ENCODE measurements at regions not wholly inside any gene's neighbourhood (a gene's known extent, or its start where the extent isn't known, plus 50 kb on each side); places are given as distances from the start of the nearest gene placed in this dataset.

DNA sequence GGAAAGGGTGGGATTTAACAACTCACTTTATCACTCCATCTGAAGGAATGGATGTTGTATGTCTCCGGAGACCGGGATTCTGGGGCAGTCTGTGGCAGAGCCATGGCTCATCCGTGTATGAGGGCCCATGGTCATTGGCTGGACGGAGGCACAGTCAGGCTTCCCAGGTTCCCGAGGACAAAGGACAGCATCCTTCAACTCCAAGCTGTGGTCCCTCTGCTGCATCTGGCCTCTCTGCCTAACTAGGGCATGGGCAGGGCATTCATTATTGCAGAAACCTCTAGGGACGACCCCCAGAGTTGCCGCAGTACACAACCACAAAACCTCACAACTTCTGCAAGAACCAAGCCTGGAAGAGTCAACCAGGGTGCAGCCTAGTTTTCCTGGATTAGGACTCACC lies 525.2 kb downstream of the GLRX3 start:
- in situ Hi-C loops (cut with MboI; ENCODE audit: low sequenced_read_pairs), result no loop called here
- H3K9me1 ChIP-seq (ENCODE audit: insufficient read depth, low read length), result no peaks in the 10 kb centered on the region
- H3K4ac ChIP-seq (ENCODE audit: low read depth, low read length), result no peak overlapping the region
- H4K8ac ChIP-seq (ENCODE audit: low read depth in 2 of 2, low read length in 2 of 2), result no peak overlapping the region
- H3K27me3 ChIP-seq (ENCODE audit: control insufficient read depth, insufficient read depth, low read length), result no peaks in the 10 kb centered on the region
- no peak overlapping the region for H2AFZ ChIP-seq (replicated peaks; ENCODE audit: low read length, poor library complexity)
- H3K14ac ChIP-seq (replicated peaks; ENCODE audit: low read depth, low read length), result no peak overlapping the region
- intact Hi-C loops (cut with micrococcal nuclease), result no loop called here
- no peak overlapping the region for H3K27ac ChIP-seq (ENCODE audit: insufficient read depth, low read length)
- no peak overlapping the region for H2AK9ac ChIP-seq (replicated peaks; ENCODE audit: low read depth, low read length, poor library complexity)
- dilution Hi-C loops (cut with HindIII; ENCODE audit: low sequenced_read_pairs, unreplicated experiment), result no loop called here
- BruUV-seq (replicated peaks), result no TSS peak
- H3K18ac ChIP-seq (ENCODE audit: low read depth, low read length), result no peak overlapping the region
- no peak overlapping the region for H3K4me3 ChIP-seq (ENCODE audit: insufficient read depth, low read depth, low read length)
- CTCF ChIA-PET, result no interaction called here
- no peaks in the 10 kb centered on the region for H4K20me1 ChIP-seq (ENCODE audit: insufficient read depth, low read length)
- H3K56ac ChIP-seq (ENCODE audit: extremely low read depth, insufficient read depth, low read length), result no peak overlapping the region
- no peak overlapping the region for H2AK5ac ChIP-seq (ENCODE audit: low read depth, low read length)
- H2BK15ac ChIP-seq (ENCODE audit: low read depth, low read length), result no peak overlapping the region
- H2BK20ac ChIP-seq (ENCODE audit: low read depth, low read length), result no peak overlapping the region
- no peak overlapping the region for H4K5ac ChIP-seq (ENCODE audit: low read depth, low read length)
- WGBS, 2 experiments (ENCODE audit: extremely low coverage in 2 of 2, insufficient read length in 1 of 2), result 40% methylated on average over 2 of the region's 7 CpGs; no CpG with 5 or more reads in 1 of the 2 experiments
- no peak for TF ChIP-seq CHD1 (IDR thresholded peaks at IDR 0.05; ENCODE audit: low read depth, low read length)
- TF ChIP-seq MXI1 (IDR thresholded peaks at IDR 0.05; ENCODE audit: borderline replicate concordance, low read depth, low read length), result no peak
- no peak for TF ChIP-seq POLR2A (IDR thresholded peaks at IDR 0.05; ENCODE audit: low read depth, low read length)
- no peak for TF ChIP-seq MAFK (IDR thresholded peaks at IDR 0.05; ENCODE audit: low read depth, low read length)
- TF ChIP-seq CEBPB (IDR thresholded peaks at IDR 0.05; ENCODE audit: low read depth, low read length), result no peak
- TF ChIP-seq NFE2L2 (IDR thresholded peaks at IDR 0.05; ENCODE audit: low read depth, low read length), result no peak
- TF ChIP-seq ELK1 (IDR thresholded peaks at IDR 0.05; ENCODE audit: borderline replicate concordance, low read depth, low read length), result no peak
- no peak for TF ChIP-seq BHLHE40 (IDR thresholded peaks at IDR 0.05; ENCODE audit: low read depth, low read length)
- no peak for DNase-seq
- H3K79me1 ChIP-seq (ENCODE audit: low read depth in 1 of 2, low read length in 2 of 2), result no peaks in the 10 kb centered on the region
- no peak for ATAC-seq (ENCODE audit: low read depth)
- H2BK5ac ChIP-seq (ENCODE audit: low read depth, low read length, poor library complexity, severe bottlenecking), result no peak overlapping the region
- H3K4me2 ChIP-seq (ENCODE audit: low read depth, low read length), result no peak overlapping the region
- no peak overlapping the region for H3K9ac ChIP-seq (ENCODE audit: low read depth, low read length)
- no peak overlapping the region for H3K23ac ChIP-seq (ENCODE audit: low read depth, low read length)
- no peak overlapping the region for H4K91ac ChIP-seq (ENCODE audit: insufficient read depth, low read depth, low read length)
- H3K9me3 ChIP-seq (ENCODE audit: control insufficient read depth, insufficient read depth, low read length), result peaks cover 63% of the 10 kb centered on the region
- H3K4me1 ChIP-seq (ENCODE audit: control insufficient read depth, insufficient read depth, low read length), result no peaks in the 10 kb centered on the region
- H2BK120ac ChIP-seq (ENCODE audit: low read depth, low read length), result no peak overlapping the region
- no peaks in the 10 kb centered on the region for H3K36me3 ChIP-seq (ENCODE audit: control insufficient read depth, insufficient read depth, low read length)
- POLR2A ChIA-PET (ENCODE audit: unreplicated experiment), result no interaction called here
